SW480 (cell line): ENCODE measurements at regions not wholly inside any gene's neighbourhood (a gene's known extent, or its start where the extent isn't known, plus 50 kb on each side); places are given as distances from the start of the nearest gene placed in this dataset.

ENCODE experiments used
- DNase-seq: peaks from one replicate; pipeline ENCODE4 v3.0.0-alpha.2; 2016; ENCODE audit warnings: low spot score

GRCh38 chr7:156223935-156224832 lies 411.9 kb upstream of the SHH start:
- no peak for DNase-seq

DNA sequence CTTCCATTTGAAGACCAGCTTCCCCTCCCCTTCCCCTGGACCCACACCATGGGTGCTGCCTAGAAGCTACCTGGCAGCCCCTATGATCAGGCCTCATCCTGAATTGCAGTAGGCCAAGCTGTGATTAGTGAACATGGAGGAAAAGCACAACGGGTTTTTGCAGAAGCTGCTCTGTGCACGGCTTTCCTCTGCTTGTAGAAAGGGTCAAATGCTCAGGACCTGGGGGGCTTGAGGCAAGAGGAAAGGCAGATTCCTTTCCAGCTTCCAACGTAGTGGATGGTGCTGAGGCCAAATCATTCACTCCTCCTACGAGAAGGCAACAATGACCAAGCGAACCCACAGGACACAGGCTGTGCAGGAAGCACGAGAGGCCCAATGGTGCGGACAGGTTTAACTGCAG lies 410.3 kb upstream of the SHH start:
- no peak for DNase-seq

DNA sequence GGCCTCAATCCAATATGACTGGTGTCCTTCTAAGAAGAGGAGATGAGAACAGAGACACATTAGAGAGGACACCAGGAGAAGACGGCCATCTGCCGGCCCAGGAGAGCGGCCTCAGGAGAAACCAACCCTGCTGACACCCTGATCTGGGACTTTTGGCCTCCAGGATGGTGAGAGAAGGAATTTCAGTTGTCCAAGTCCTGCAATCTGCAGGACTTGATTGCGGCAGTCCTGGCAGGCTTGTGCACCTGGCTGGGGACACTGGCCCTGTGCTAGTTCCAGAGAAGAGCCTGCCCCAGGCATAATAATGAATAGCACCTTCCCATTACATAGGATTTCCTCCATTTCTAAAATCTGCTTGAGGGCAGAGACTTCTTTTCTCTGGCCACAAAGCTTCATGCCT lies 409.9 kb upstream of the SHH start:
- no peak for DNase-seq

DNA sequence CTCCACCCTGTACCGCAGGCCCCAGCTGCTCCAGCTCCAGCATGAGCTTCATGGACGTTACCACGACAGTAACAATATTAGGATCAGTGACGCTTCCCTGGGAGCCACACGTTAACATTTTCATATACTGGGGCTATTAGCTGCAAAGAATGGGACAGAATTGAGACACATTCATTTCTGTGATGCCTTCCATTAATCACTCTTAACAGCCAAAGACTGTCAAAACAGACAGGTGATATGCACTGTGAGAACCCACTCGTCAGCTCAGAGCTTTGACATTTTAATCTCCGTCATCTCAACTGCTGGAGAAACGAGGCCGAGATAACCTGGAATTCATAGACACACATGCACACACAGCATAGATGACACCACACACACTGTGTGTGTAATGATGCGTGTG lies 408.4 kb upstream of the SHH start:
- DNase-seq = no peak

- DNase-seq = no peak
Measured at GRCh38 chr7:156220078-156220605, 407.9 kb upstream of the SHH start.

DNA sequence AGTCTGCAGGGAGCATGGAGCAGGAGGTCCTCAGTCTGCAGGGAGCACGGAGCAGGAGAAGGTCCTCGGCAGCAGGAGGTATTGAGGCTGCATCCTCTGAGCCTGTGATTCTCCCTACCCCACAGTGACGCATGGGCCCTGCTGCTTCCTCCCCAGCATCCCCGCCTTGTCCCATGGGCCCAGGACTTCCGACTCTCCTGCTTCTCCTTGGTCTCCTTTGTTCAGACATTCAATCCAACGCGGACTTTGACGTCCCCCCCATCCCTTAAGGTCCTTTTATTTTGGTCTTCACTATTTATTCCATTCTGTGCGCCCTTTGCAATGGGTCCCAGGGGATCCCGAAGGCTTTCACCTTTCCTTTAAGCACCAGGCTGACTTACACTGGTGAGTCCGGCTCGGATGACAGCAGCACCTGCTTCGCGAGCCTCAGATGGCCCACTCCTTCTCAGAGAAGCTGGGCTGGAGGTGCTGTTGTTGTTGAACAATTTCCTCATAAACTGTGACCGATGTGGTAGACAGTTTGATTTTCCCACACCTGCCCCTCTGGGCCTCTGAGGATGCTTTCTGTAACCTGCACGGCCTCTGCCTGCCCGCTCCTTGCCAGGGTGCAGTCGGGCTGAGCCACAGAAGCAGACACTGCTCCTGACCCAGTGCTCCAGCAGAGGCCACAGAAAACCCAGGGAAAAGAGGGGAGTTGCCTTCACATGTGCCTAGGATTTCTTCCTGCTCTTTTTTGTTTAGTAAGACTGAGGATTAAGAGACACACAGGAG lies 407.2 kb upstream of the SHH start:
- DNase-seq = no peak

- no peak for DNase-seq
Measured at GRCh38 chr7:156218544-156219306, 406.5 kb upstream of the SHH start.

DNA sequence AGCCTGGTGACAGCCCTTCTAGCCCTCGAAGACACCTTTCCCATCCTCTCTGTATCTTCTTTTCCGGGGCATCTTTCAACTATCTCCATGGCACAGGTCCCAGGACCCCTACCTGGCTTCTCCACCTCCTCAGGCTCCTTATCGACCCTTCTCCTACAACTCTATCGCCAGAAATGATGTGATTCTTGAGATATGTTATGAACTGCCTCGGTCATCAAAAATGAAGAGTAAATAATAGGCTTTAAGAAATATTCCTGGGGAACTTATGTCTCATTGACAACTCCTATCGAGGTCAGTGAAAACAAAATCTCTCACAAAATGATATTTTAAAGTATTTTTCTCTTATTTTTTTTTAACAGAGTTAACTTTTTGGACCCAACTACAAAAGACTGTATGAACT lies 405.5 kb upstream of the SHH start:
- DNase-seq = no peak

DNA sequence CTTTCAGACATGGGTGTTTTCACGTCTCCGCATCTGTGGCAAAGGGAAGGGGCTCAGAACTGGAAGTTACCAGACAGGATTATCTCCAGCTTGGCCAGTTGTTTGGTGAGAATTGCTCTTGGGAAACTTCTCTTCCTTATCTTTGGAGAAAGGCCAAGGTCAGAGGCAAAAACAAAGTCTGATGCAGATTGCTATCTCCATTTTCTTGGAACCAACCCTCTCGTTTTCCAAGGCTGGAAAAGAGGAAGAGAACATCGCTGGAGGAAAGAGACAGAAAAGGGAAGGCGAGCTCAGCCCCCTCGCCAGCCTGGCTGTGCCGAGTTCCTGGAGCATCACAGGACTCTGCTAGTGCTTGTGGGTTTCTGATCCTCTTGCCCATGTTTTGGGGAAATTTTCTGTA lies 396.8 kb upstream of the SHH start:
- DNase-seq = no peak

- DNase-seq = no peak
Measured at GRCh38 chr7:156207306-156207705, 395.0 kb upstream of the SHH start.

DNA sequence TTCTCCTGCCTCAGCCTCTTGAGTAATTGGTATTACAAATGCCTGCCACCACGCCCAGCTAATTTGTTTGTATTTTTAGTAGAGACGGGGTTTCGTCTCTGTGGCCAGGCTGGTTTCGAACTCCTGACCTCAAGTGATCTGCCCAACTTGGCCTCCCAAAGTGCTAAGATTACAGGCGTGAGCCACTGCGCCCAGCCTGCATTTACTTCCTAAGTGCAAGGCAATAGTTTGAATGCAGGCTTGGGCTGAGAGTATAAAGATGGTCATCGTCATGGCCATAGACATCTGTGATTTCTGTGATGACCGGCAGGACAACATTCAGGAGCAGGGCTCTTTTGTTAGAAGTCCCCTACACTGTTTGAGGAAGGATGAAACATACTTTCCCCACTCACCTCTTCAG lies 393.9 kb upstream of the SHH start:
- no peak for DNase-seq

GRCh38 chr7:156204820-156205219 lies 392.6 kb upstream of the SHH start:
- DNase-seq = no peak

GRCh38 chr7:156203923-156204322 lies 391.7 kb upstream of the SHH start:
- DNase-seq = no peak

- no peak for DNase-seq
Measured at GRCh38 chr7:156198277-156198676, 386.0 kb upstream of the SHH start.

GRCh38 chr7:156196649-156197048 lies 384.4 kb upstream of the SHH start:
- no peak for DNase-seq

DNA sequence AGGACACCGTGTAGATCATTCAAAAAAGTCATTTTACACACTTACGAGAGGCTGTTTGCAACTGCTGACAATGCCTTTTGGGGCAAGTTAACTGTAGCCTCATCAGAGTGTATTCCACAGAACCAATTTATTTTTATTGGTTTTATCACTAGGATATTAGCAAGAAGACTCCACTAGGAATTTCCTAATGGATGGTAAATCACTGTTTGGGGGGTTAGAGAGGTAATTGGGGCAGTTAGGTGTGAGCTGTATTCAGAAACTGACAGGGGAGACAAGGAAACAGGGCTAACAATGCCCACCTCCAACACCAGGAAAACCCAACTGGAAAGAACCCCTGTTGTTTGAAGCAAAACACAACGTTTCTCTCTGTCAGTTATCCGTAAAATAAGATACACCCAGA lies 383.0 kb upstream of the SHH start:
- DNase-seq = no peak

- no peak for DNase-seq
Measured at GRCh38 chr7:156194813-156195212, 382.6 kb upstream of the SHH start.

- peak; percentile 10 for DNase-seq
Measured at GRCh38 chr7:156192921-156193320, 380.7 kb upstream of the SHH start.

DNA sequence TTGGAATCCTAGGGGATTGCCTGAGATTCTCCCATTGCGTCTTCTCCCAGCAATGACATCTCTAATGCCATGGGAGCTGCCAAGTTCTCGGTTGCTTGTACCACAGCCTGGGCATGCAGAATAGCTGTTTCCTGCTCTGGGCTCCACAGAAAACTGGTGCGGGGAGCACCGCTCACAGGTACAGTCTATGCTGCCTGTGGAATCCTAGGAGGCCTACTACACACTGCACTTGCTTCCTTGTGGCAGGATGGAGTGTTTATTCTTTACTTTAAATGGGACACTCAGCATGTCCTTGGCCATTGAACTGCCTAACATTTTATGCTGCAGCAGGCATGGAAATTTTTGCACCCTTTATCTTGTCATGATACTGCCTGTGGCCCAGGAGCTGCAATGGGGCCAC lies 378.8 kb upstream of the SHH start:
- DNase-seq = no peak

- no peak for DNase-seq
Measured at GRCh38 chr7:156185076-156185475, 372.8 kb upstream of the SHH start.

GRCh38 chr7:156184164-156184563 lies 371.9 kb upstream of the SHH start:
- no peak for DNase-seq

- DNase-seq = no peak
Measured at GRCh38 chr7:156180451-156181229, 368.4 kb upstream of the SHH start.
